Stimulated activated CD4-positive, alpha-beta T cell treated with anti-CD3 and anti-CD28 coated beads, TNF-alpha, amount 100 ng/mL, for 24 hours (primary cell): ENCODE measurements at regions not wholly inside any gene's neighbourhood (a gene's known extent, or its start where the extent isn't known, plus 50 kb on each side); places are given as distances from the start of the nearest gene placed in this dataset.

Experiments
- DNase-seq, 3 experiments: peaks; one replicate each; pipeline ENCODE4 v3.0.0-alpha.2; 2020; ENCODE audit warnings: low read depth in 3 of 3

DNA sequence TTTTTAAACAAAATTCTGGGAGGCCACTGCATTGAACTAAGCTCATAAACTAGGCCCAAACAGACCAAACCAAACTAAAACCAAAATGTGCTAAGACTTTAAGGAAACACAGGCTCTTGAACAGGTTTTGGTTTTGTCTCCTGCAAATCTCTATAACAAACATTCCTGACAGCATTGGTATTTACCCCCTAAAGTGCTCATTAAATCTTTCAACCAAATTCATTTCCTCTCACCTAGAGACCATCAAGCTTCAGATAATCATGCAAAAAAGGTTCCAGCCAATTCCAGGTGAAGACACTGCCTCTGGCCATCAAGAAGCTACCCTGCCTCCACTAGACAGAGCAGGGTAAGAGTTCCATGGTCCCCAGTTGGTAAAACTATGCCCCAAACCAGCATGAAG lies 951.2 kb upstream of the MIR17HG start:
- DNase-seq: no peak

DNA sequence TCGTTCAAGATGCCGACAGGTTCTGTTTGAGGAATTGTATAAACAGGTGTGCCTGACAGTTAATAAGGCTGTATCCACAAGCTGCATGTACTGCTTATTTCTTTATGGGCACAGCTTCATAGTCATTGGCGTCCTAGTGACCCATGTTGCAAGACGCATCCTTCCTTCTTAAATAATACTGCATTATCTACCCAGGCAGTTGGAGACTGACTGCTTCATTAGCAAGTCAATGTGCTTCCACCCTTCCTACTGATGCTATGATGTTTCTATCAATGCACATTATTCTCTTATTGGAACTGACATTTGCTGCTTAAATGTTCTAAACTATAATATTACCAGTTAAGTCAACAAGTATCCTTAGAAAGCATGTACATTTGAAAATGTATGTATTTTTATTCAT lies 950.0 kb upstream of the MIR17HG start:
- no peak for DNase-seq

DNA sequence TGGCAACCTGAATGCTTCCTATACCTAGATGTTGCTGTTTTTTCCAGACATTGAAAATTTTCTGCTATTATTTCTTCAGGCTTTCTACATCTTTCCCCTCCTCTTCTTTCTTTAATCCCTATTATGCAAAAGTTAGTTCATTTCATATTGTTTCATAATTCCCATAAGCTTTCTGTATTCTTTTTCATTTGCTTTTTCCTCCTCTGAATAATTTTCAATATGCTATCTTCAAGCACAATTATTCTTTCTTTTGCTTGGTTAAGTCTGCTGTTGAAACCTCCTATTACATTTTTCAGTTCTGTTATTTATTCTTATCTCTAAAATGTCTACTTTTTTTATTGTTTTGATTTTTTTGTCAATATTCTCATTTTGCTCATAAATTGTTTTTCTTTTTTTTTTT lies 947.1 kb upstream of the MIR17HG start:
- DNase-seq: no peak

- DNase-seq: no peak
Observed at GRCh38 chr13:90401150-90401549, 946.3 kb upstream of the MIR17HG start.

DNA sequence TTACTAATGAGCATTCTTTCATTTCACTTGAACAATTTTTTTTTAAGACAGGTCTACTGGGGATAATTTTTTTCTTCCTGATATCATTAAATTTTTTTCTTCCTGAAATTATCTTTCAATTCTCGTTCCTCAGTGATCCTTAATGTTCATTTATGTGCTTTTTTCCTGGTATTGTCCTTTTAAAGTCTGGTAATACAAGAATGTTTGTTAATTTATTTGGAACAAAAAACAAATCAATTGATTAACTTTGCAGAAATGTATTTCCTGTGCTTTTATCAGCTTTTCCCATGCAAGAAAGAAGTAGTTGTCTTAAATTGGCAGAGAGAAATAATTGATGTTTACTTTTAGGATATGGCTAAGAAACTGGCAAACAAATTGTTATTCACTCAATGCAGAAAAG lies 945.4 kb upstream of the MIR17HG start:
- DNase-seq: no peak

- DNase-seq: no peak
Observed at GRCh38 chr13:90402613-90403012, 944.9 kb upstream of the MIR17HG start.

GRCh38 chr13:90403330-90404082 lies 944.0 kb upstream of the MIR17HG start:
- no peak for DNase-seq

DNA sequence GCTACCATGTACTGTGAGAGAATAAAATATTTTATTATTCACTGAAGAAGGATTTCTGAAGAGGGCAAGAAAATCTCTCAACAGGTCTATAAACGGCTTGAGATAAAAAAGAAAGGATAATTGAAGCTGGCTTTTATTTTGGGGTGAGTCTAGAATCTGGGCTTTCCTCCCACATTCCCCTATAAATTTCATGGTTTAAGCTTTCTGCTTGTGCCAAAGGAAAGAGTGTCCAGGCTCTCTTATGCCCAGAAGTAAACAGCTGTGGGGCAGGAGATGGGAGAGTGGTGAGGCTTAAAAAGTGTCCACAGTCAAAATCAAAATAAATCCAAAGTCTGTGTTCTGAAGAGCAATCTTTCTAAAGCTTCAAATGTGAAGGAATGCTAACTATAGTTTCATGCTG lies 942.2 kb upstream of the MIR17HG start:
- no peak for DNase-seq

DNA sequence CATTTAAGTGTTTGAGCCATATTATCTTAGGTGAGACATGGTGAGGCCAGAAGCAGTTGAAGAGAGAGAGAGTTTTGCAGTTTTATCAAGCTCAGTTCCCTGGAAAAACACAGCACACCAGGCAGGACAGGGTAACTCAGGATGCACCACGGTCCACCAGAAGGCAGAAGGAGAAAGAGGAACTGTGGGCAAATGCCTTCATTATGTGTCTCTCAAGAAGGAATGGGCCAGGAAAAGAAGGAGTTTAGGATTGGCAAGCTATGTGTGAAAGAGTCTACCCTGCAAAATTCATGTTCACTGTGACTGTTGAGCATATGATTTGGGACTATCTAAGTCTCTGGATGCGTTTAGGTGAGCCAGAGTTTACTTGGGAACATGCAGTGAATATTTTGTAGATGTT lies 934.5 kb upstream of the MIR17HG start:
- DNase-seq: no peak

DNA sequence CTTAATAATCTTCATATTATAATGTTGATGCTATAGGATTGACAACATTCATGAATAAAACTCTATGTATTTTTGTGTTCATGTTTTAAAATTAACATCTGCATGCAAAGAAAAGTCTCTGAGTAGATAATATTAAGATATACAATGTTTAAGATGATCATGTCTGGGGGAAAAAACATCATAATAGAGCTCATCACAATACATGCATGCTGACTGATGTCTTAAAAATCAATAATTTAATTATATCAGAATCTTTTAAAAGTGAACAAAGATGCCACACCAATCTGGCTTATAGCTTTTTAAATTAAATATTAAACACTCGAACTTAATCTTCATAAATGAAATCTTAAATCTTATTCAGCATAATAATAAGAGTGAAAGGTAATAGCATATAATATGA lies 933.9 kb upstream of the MIR17HG start:
- DNase-seq: no peak

DNA sequence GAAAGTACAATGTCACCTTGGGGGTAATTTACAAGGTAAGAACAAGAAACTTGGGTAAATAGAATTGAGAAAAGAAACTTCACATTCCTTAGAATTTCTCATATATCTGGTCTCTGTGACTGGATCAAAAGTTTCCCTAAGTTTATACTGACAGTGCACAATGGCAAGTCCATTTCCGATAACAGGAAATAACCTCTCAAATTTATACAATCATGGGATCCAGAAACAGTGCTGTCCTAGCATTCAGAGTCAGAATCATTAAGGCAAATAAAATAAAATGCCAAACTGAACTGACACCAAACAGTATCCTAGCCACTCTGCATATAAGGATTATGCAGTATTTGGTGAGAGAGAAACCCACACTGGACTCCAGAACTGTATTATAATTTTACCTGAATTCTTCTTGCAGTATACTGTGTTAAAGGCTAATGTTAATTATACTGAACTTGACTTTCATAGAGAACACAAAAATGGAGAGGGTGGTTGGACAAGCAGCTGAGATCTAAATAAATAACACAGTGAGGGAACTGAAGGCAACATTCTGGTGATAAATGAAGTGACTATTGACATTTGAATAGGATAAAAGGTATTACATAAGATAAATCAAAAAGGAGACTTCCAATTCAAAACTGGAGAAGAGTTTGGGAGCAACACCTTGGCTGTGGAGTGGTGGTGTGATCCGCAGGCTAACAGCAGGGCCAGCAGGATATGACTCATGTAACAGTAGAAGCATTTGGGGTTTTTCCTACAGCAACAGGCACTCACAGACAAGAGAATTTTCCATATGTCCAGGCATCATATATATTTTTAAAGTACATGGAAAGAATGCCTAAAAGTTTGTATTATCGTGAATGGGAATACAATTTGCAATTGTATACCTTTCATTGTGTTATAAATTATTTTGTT lies 932.5 kb upstream of the MIR17HG start:
- DNase-seq: no peak

GRCh38 chr13:90415902-90416301 lies 931.6 kb upstream of the MIR17HG start:
- DNase-seq: no peak

GRCh38 chr13:90416519-90416918 lies 931.0 kb upstream of the MIR17HG start:
- no peak for DNase-seq

DNA sequence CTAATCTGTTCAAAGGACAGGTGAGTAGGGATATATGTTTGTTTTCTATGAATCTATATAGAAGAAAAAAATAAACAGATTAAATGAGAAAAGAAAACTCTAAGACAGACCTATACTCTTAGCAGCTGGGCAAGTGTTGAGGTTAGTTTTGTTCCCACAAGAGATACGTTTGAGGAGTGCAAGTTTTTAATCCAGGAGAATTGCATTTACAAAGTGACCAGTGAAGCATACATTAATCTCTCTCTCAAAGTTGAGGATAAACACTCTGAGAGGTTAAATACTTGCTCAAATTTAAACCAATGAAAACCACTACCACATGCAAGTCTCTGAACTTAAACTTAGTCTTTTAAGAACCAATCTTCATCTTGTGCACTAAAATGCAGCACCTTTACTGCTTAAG lies 930.5 kb upstream of the MIR17HG start:
- DNase-seq: no peak

DNA sequence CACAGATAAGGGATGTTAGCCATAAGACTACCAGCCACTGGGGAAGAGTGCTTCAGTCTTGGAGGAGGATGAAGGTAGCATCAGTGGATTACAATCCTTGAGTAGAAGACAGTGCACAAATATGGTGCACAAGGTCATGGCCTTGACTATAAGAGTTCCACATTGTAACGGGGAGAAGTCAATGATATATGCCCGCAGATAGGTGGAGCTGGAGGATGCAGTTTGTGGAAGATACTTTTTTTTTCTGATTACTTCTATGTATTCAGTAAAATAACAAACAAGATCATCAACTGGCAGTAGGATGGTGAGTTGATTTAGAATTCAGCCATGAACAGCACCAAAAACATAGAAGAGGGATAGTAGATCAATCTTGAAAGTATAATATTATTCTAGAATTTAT lies 926.8 kb upstream of the MIR17HG start:
- DNase-seq: no peak

DNA sequence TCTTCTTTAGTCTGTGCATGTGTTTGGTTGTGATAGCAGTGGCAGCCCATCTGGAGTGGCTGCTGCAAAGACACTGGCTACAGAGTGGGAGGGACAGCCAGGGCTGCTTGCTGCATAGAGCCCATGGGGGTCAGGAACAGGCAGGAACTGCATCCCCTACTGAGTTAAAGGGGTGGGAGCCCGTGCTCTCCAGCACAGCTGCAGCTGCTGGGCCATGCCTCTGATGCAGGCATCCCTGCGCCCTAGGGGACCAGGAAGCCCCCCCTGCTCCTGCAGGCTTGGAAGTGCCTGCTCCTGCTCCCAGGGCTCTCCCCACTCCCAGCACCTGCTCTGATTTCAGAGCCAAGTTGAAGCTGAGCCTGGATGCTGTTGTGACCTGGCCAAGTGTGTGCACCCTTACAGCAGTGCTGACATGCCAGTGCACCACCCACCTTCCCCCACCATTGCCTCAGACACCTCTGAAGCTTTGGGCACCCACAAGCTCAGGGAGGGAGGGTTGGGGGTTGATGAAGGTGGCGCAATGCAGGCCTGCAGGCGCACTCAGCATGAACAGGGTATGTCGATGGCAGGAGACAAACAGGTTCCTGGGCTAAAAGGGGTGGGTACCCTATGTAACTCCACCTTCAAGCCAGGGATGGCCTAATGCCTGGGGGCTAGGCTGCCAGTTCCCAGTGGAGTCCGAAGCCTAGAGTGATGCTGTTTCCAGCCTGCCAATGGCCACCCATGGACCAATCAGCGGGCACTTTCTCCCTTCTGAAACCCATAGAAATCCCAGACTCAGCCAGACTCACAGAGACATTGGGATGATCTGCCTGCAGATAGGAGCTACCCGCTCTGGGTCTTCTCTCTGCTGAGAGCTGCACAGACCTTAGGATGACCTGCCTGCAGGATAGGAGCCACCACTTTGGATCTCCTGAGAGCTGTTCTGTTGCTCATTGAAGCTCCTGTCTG lies 919.9 kb upstream of the MIR17HG start:
- DNase-seq: no peak

DNA sequence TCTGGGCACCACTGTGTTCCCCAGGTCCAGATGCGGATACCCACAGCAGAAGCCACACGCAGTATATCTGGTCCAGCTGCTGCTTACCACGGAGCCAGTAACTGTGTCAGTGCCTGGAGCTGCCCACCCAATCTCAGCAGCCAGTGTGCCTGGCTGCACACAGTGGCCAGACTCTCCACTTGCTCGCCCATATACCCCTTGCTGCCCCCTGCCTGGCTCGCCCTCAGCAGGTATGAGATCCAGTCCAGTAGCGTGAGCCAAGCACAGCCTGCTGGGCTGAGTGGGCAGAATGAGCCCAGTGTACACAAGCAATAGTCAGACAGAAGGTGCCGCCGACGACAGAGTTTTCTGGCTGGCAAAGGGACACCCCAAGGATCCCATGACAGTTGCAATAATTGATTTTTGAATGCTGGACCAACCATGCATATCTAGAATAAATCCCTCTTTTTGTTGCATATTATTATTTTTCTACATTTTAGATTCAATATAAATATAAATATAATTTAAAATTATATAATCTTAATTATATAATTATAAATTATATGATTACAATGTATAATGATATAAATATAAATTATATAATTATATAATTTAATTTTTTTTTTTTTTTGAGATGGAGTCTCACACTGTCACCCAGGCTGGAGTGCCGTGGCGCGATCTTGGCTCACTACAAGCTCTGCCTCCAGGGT lies 918.8 kb upstream of the MIR17HG start:
- no peak for DNase-seq

- DNase-seq: no peak
Observed at GRCh38 chr13:90430127-90430526, 917.4 kb upstream of the MIR17HG start.

DNA sequence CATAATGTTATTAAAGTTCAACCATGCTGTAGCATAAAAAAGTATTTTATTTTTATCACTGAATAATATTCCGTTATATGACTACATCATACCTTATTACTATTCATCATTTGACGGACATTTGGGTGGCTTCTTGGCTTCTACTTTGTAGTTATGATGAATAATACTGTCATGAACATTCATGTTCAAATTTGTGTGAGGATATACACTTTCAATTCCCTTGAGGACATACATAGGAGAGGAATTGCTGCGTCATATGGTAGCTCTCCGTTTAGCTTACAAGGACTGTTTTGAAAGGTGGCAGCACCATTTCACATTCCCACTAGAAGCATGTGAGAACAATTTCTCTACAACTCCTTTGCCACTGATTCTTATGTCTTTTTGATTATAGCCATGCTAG lies 910.8 kb upstream of the MIR17HG start:
- no peak for DNase-seq

GRCh38 chr13:90438576-90438975 lies 908.9 kb upstream of the MIR17HG start:
- no peak for DNase-seq

- no peak for DNase-seq
Observed at GRCh38 chr13:90443268-90443667, 904.2 kb upstream of the MIR17HG start.
